HT-29 (cell line): ENCODE measurements at regions not wholly inside any gene's neighbourhood (a gene's known extent, or its start where the extent isn't known, plus 50 kb on each side); places are given as distances from the start of the nearest gene placed in this dataset.
"Not testable (repeated sequence)": the region's sequence is repeated elsewhere in the genome, so short reads cannot be mapped to it uniquely, and the experiment has no call there.

Source experiments
- DNase-seq: peaks from one replicate; pipeline ENCODE4 v3.0.0-alpha.2; 2015; ENCODE audit warnings: low spot score

GRCh38 chr10:34908481-34908880 is 93.4 kb upstream of the PARD3 start:
- no peak for DNase-seq

GRCh38 chr10:34907743-34908430 is 92.8 kb upstream of the PARD3 start:
- DNase-seq, result no peak

GRCh38 chr10:34906067-34906965 is 91.2 kb upstream of the PARD3 start:
- no peak for DNase-seq

GRCh38 chr10:34905200-34905927 is 90.3 kb upstream of the PARD3 start:
- no peak for DNase-seq

GRCh38 chr10:34904191-34904590 is 89.1 kb upstream of the PARD3 start:
- no peak for DNase-seq

- DNase-seq, result no peak
Observed at GRCh38 chr10:34899161-34899560, 84.1 kb upstream of the PARD3 start.

- DNase-seq, result no peak
Observed at GRCh38 chr10:34895977-34896376, 80.9 kb upstream of the PARD3 start.

- not testable (repeated sequence) for DNase-seq
Observed at GRCh38 chr10:34895046-34895445, 80.0 kb upstream of the PARD3 start.

GRCh38 chr10:34892521-34892920 is 77.4 kb upstream of the PARD3 start:
- DNase-seq, result not testable (repeated sequence)

- no peak for DNase-seq
Observed at GRCh38 chr10:34890939-34891338, 75.8 kb upstream of the PARD3 start.

GRCh38 chr10:34889004-34889869 is 74.1 kb upstream of the PARD3 start:
- no peak for DNase-seq

- no peak for DNase-seq
Observed at GRCh38 chr10:34886906-34887642, 72.0 kb upstream of the PARD3 start.

GRCh38 chr10:34885898-34886297 is 70.8 kb upstream of the PARD3 start:
- DNase-seq, result no peak

- no peak for DNase-seq
Observed at GRCh38 chr10:34885011-34885410, 69.9 kb upstream of the PARD3 start.

- DNase-seq, result no peak
Observed at GRCh38 chr10:34884272-34884952, 69.3 kb upstream of the PARD3 start.

- no peak for DNase-seq
Observed at GRCh38 chr10:34880817-34881216, 65.7 kb upstream of the PARD3 start.

- DNase-seq, result not testable (repeated sequence)
Observed at GRCh38 chr10:34878651-34879050, 63.6 kb upstream of the PARD3 start.

GRCh38 chr10:34875061-34875460 is 60.0 kb upstream of the PARD3 start:
- no peak for DNase-seq

- DNase-seq, result no peak
Observed at GRCh38 chr10:34872820-34873219, 57.7 kb upstream of the PARD3 start.
